PC-3 (cell line): ENCODE measurements at regions not wholly inside any gene's neighbourhood (a gene's known extent, or its start where the extent isn't known, plus 50 kb on each side); places are given as distances from the start of the nearest gene placed in this dataset.

Source experiments
- EZH2 ChIP-seq: fragments of 300-600 bp; sonication (generic); IDR thresholded peaks from one replicate; pipeline ENCODE4 v1.6.1; 2017; ENCODE audit warnings: antibody characterized with exemption, mild to moderate bottlenecking, low read length; ENCODE audit not compliant: unreplicated experiment
- TF ChIP-seq, protein P1 (sequence below): fragments of 300-600 bp; sonication (generic); conservative IDR thresholded peaks from 2 replicates; pipeline ENCODE4 v1.5.1; 2017; ENCODE audit warnings: antibody characterized with exemption, low read depth, mild to moderate bottlenecking, low read length

DNA sequence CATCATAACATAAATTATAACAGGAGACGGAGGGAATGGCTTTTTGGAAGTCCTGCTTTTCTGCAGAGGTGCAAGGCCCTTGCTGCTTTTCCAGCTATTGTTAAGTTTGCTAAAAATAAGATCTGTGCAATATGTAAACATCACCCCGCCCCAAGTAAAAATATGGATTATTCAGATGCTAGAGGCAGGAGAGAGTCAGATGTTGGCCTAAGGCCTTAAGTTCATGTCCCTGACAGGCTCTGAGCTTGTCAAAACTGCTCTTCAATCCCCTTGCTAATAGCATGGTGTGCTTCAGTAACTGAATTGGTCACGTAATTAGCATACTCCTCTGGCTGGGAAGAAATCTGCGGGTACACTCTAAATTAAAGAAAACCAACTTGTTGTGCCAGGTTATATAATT is 147.5 kb downstream of the BMP2 start:
- TF ChIP-seq, protein P1, sequence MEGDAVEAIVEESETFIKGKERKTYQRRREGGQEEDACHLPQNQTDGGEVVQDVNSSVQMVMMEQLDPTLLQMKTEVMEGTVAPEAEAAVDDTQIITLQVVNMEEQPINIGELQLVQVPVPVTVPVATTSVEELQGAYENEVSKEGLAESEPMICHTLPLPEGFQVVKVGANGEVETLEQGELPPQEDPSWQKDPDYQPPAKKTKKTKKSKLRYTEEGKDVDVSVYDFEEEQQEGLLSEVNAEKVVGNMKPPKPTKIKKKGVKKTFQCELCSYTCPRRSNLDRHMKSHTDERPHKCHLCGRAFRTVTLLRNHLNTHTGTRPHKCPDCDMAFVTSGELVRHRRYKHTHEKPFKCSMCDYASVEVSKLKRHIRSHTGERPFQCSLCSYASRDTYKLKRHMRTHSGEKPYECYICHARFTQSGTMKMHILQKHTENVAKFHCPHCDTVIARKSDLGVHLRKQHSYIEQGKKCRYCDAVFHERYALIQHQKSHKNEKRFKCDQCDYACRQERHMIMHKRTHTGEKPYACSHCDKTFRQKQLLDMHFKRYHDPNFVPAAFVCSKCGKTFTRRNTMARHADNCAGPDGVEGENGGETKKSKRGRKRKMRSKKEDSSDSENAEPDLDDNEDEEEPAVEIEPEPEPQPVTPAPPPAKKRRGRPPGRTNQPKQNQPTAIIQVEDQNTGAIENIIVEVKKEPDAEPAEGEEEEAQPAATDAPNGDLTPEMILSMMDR, result no peak
- no peak for TF ChIP-seq EZH2
